Psoas muscle (tissue), 7 donors: ENCODE measurements at regions not wholly inside any gene's neighbourhood (a gene's known extent, or its start where the extent isn't known, plus 50 kb on each side); places are given as distances from the start of the nearest gene placed in this dataset.

Source experiments
- ATAC-seq, 4 donors: fragments of 200-7000 bp; cut with Tn5 transposase; one replicate each; pipeline ENCODE4 v1.9.1; 2020; ENCODE audit warnings: moderate library complexity in 3 of 4, mild to moderate bottlenecking in 2 of 4
- DNase-seq, 2 donors: peaks; one replicate each; pipeline ENCODE4 v3.0.0-alpha.2; 2020
- H3K27ac ChIP-seq: fragments of 200-600 bp; one replicate; pipeline ENCODE4 v1.8.0; 2022
- H3K27me3 ChIP-seq, 3 donors: fragments of 200-600 bp in 1 of 3; one replicate each; pipeline versions ENCODE4 v1.6.1 to v1.8.0; 2013 to 2022; ENCODE audit warnings: low read length in 2 of 3, mild to moderate bottlenecking in 2 of 3, moderate library complexity in 1 of 3; ENCODE audit not compliant: insufficient read depth in 3 of 3
- H3K36me3 ChIP-seq, 2 donors: fragments of 200-600 bp in 1 of 2; one replicate each; pipeline versions ENCODE4 v1.6.1 to v1.8.0; 2013 to 2022; ENCODE audit warnings: low read depth in 1 of 2, mild to moderate bottlenecking in 1 of 2, moderate library complexity in 1 of 2; ENCODE audit not compliant: insufficient read depth in 1 of 2
- H3K4me1 ChIP-seq: fragments of 200-600 bp; one replicate; pipeline ENCODE4 v1.8.0; 2022
- H3K4me3 ChIP-seq: fragments of 200-600 bp; one replicate; pipeline ENCODE4 v1.8.0; 2022; ENCODE audit warnings: mild to moderate bottlenecking
- H3K9me3 ChIP-seq: fragments of 200-600 bp; one replicate; pipeline ENCODE4 v1.8.0; 2022
- CTCF ChIP-seq: fragments of 200-600 bp; IDR thresholded peaks from one replicate; pipeline ENCODE4 v1.8.0; 2022; ENCODE audit warnings: antibody characterized with exemption
- WGBS, 3 donors: extraction: QIAGEN DNeasy Blood & Tissue Kit; methylation state at CpG; one replicate each; pipeline versions ENCODE4 v1.1.6 to v1.1.7; 2013; 5-methylcytosine and 5-hydroxymethylcytosine counted together
- intact Hi-C, 2 donors: fragments of 100-400 bp; cut with DNase I; formaldehyde crosslinking; loops; one replicate each; pipeline versions ENCODE4 v1.11.0 to v1.14.2; 2022
- donor health status: healthy with polysubstance abuse.
- donor health status: DM: no; HTN: no; CAD: no; lungs with moderate emphysema.
- donor health status: Bipolar disorder and iron deficiency.
- donor health status: healthy.
- donor health status: DM: yes; HTN: yes; CAD: no.
- donor health status: DM: no; HTN: no; CAD: no.
- donor health status: DM: yes; HTN: yes; CAD: no.

GRCh38 chr10:62527019-62527827 is 153.1 kb downstream of the ZNF365 start:
- 64 to 75% (median 67%) methylated on average over 6 of the region's 6 CpGs for WGBS, 3 donors
- peaks cover 4% of the 10 kb centered on the region for H3K9me3 ChIP-seq
- intact Hi-C loops, result no loop called here

DNA sequence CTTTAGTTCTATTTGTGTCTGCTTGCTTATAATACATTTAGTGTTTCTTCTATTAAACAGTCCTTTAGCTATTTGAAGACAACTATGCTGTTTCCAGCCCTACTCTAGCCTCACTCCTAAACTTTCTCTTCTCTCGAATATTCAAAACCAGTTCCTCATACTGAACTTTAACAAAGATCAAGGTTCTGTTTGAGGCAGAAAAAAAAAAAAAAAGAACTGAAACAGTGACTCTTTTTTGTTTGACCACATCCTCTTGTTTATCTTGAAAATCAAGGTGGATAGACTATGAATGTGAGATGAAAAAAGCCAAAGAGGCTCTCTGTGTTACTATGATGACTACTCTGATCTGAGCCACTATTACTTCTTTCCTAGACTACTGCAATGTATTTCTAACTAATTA is 154.3 kb downstream of the ZNF365 start:
- no peak for DNase-seq
- Histone ChIP-seq H3K27me3 (no peaks in the 10 kb centered on the region), H3K9me3 (peaks cover 4% of the 10 kb centered on the region), H3K27ac (no peak overlapping the region), H3K4me1 (no peaks in the 10 kb centered on the region), H3K36me3 (no peaks in the 10 kb centered on the region), H3K4me3 (no peak overlapping the region)
- 77 to 96% (median 81%) methylated on average over 1 of the region's 1 CpG for WGBS, 3 donors
- intact Hi-C loops, result no loop called here
- ATAC-seq, result no peak
- TF ChIP-seq CTCF, result no peak

More at GRCh38 chr10:62527019-62527827, 153.1 kb downstream of the ZNF365 start:
- Histone ChIP-seq H3K27ac (no peak overlapping the region), H3K4me3 (no peak overlapping the region), H3K36me3 (no peaks in the 10 kb centered on the region), H3K4me1 (no peaks in the 10 kb centered on the region), H3K27me3 (no peaks in the 10 kb centered on the region)
- DNase-seq, result no peak
- no peak for ATAC-seq
- TF ChIP-seq CTCF, result no peak

GRCh38 chr10:62529396-62529795 is 155.2 kb downstream of the ZNF365 start:
- peaks cover 4% of the 10 kb centered on the region for H3K9me3 ChIP-seq
- intact Hi-C loops, result no loop called here
- TF ChIP-seq CTCF, result no peak
- no peaks in the 10 kb centered on the region for H3K36me3 ChIP-seq
- H3K4me3 ChIP-seq, result no peak overlapping the region
- H3K27me3 ChIP-seq, result no peaks in the 10 kb centered on the region
- no peak for DNase-seq
- H3K27ac ChIP-seq, result no peak overlapping the region
- ATAC-seq, result no peak
- WGBS, 3 donors, result 56 to 70% (median 67%) methylated on average over 2 of the region's 2 CpGs
- H3K4me1 ChIP-seq, result no peaks in the 10 kb centered on the region

- Histone ChIP-seq H3K36me3 (no peaks in the 10 kb centered on the region), H3K27me3 (no peaks in the 10 kb centered on the region), H3K4me3 (no peak overlapping the region), H3K27ac (no peak overlapping the region), H3K9me3 (peaks cover 4% of the 10 kb centered on the region), H3K4me1 (no peaks in the 10 kb centered on the region)
- ATAC-seq (no peak), DNase-seq (no peak)
- WGBS, 3 donors, result 60 to 72% (median 72%) methylated on average over 2 of the region's 2 CpGs
- intact Hi-C loops, result no loop called here
- no peak for TF ChIP-seq CTCF
Observed at GRCh38 chr10:62534031-62534430, 159.9 kb downstream of the ZNF365 start.

DNA sequence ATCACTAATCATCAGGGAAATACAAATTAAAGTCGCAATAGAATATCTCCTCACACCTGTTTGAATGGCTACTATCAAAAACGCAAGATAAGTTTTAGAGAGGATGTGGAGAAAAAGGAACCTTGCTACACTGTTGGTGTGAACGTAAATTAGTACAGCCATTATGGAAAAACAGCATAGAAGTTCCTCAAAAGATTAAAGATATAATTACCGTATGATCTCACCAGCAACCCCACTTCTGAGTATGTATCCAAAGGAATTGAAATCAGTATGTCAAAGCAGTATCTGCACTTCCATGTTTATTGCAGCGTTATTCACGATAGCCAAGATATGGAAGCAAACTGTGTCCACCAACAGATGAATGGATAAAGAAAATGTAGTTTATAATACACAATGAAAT is 164.4 kb downstream of the ZNF365 start:
- H3K27ac ChIP-seq, result no peak overlapping the region
- intact Hi-C loops, result no loop called here
- H3K9me3 ChIP-seq, result no peaks in the 10 kb centered on the region
- H3K27me3 ChIP-seq, result no peaks in the 10 kb centered on the region
- ATAC-seq, result no peak
- no peaks in the 10 kb centered on the region for H3K4me1 ChIP-seq
- no peak for TF ChIP-seq CTCF
- DNase-seq, result no peak
- H3K4me3 ChIP-seq, result no peak overlapping the region
- H3K36me3 ChIP-seq, result no peaks in the 10 kb centered on the region
- 81 to 88% (median 86%) methylated on average over 6 of the region's 6 CpGs for WGBS, 3 donors
